Esophagus muscularis mucosa (tissue), 4 donors: ENCODE measurements at regions not wholly inside any gene's neighbourhood (a gene's known extent, or its start where the extent isn't known, plus 50 kb on each side); places are given as distances from the start of the nearest gene placed in this dataset.

ENCODE experiments used
- DNase-seq: peaks from one replicate; pipeline ENCODE4 v3.0.0-alpha.2; 2017; ENCODE audit errors: extremely low spot score
- H3K27ac ChIP-seq, 4 donors: fragments of 200-600 bp; sonication (generic); replicated peaks in 1 of 4; 1 replicate in 3 of 4; 2 replicates in 1 of 4; pipeline ENCODE4 v1.5.1; 2016 to 2019; ENCODE audit warnings: mild to moderate bottlenecking in 1 of 4
- H3K27me3 ChIP-seq, 4 donors: fragments of 200-600 bp; sonication (generic); one replicate each; pipeline versions ENCODE4 v1.5.1 to v1.6.0; 2016 to 2019
- H3K36me3 ChIP-seq, 4 donors: fragments of 200-600 bp; sonication (generic); one replicate each; pipeline ENCODE4 v1.5.1; 2016 to 2019
- H3K4me1 ChIP-seq, 4 donors: fragments of 200-600 bp; sonication (generic); one replicate each; pipeline ENCODE4 v1.5.1; 2016 to 2019
- H3K4me3 ChIP-seq, 4 donors: fragments of 200-600 bp; sonication (generic); 1 replicate in 2 of 4; 2 replicates in 2 of 4; pipeline ENCODE4 v1.5.1; 2016 to 2019; ENCODE audit warnings: mild to moderate bottlenecking in 4 of 4, moderate library complexity in 1 of 4
- H3K9me3 ChIP-seq, 4 donors: fragments of 200-600 bp; sonication (generic); 1 replicate in 3 of 4; 2 replicates in 1 of 4; pipeline ENCODE4 v1.5.1; 2016 to 2019
- CTCF ChIP-seq, 3 experiments: fragments of 200-600 bp in 2 of 3; fragments of 450-650 bp in 1 of 3; sonication (generic) in 2 of 3; IDR thresholded peaks; one replicate each; pipeline ENCODE4 v1.5.1; 2017 to 2019; ENCODE audit warnings: antibody characterized with exemption in 3 of 3, mild to moderate bottlenecking in 2 of 3, moderate library complexity in 1 of 3
- EP300 ChIP-seq: sonication (generic); formaldehyde crosslinking; IDR thresholded peaks from one replicate; pipeline ENCODE4 v1.6.1; 2017; ENCODE audit warnings: antibody characterized with exemption
- POLR2A ChIP-seq: fragments of 450-650 bp; IDR thresholded peaks from one replicate; pipeline ENCODE4 v1.6.1; 2017; ENCODE audit warnings: antibody characterized with exemption, moderate library complexity, mild to moderate bottlenecking, low read depth
- POLR2AphosphoS5 ChIP-seq, 2 donors: sonication (generic); formaldehyde crosslinking; IDR thresholded peaks; one replicate each; pipeline ENCODE4 v1.6.1; 2017; ENCODE audit warnings: antibody characterized with exemption in 2 of 2
- WGBS: methylation state at CpG from one replicate; pipeline ENCODE4 v1.1.5; 2018; 5-methylcytosine and 5-hydroxymethylcytosine counted together
- intact Hi-C: fragments of 100-400 bp; cut with DNase I; formaldehyde crosslinking; loops from one replicate; pipeline ENCODE4 v1.15.1; 2023

- Histone ChIP-seq H3K36me3 (no peaks in the 10 kb centered on the region), H3K4me1 (no peaks in the 10 kb centered on the region), H3K4me3 (no peak overlapping the region), H3K27me3 (no peaks in the 10 kb centered on the region), H3K27ac (no peak overlapping the region), H3K9me3 (no peaks in the 10 kb centered on the region)
- TF ChIP-seq POLR2AphosphoS5 (IDR thresholded peaks at IDR 0.05) (no peak), EP300 (no peak), CTCF (IDR thresholded peaks at IDR 0.05) (no peak), POLR2A (no peak)
- no peak for DNase-seq
- WGBS: 83% methylated on average over 3 of the region's 3 CpGs
- intact Hi-C loops: no loop called here
Measured at GRCh38 chr4:43223820-43224219, 331.3 kb downstream of the GRXCR1 start.

- H3K9me3 ChIP-seq: no peaks in the 10 kb centered on the region
- no peaks in the 10 kb centered on the region for H3K27me3 ChIP-seq
- no peaks in the 10 kb centered on the region for H3K4me1 ChIP-seq
- WGBS: 51% methylated on average over 2 of the region's 2 CpGs
- DNase-seq: no peak
- H3K4me3 ChIP-seq: no peak overlapping the region
- no peak overlapping the region for H3K27ac ChIP-seq
- intact Hi-C loops: no loop called here
- H3K36me3 ChIP-seq: no peaks in the 10 kb centered on the region
- TF ChIP-seq EP300 (no peak), CTCF (IDR thresholded peaks at IDR 0.05) (no peak), POLR2A (no peak), POLR2AphosphoS5 (IDR thresholded peaks at IDR 0.05) (no peak)
Measured at GRCh38 chr4:43224559-43224958, 332.0 kb downstream of the GRXCR1 start.

GRCh38 chr4:43233321-43233720 lies 340.8 kb downstream of the GRXCR1 start:
- no peak for TF ChIP-seq POLR2A
- no peak for TF ChIP-seq POLR2AphosphoS5 (IDR thresholded peaks at IDR 0.05)
- no peaks in the 10 kb centered on the region for H3K4me1 ChIP-seq
- intact Hi-C loops: no loop called here
- WGBS: 91% methylated on average over 3 of the region's 3 CpGs
- no peaks in the 10 kb centered on the region for H3K36me3 ChIP-seq
- no peaks in the 10 kb centered on the region for H3K9me3 ChIP-seq
- no peak overlapping the region for H3K4me3 ChIP-seq
- DNase-seq: no peak
- H3K27ac ChIP-seq: no peak overlapping the region
- no peaks in the 10 kb centered on the region for H3K27me3 ChIP-seq

GRCh38 chr4:43234626-43235415 lies 342.3 kb downstream of the GRXCR1 start:
- TF ChIP-seq EP300 (no peak), POLR2AphosphoS5 (IDR thresholded peaks at IDR 0.05) (no peak), POLR2A (no peak), CTCF (IDR thresholded peaks at IDR 0.05) (no peak)
- no peaks in the 10 kb centered on the region for H3K4me1 ChIP-seq
- intact Hi-C loops: no loop called here
- H3K9me3 ChIP-seq: no peaks in the 10 kb centered on the region
- DNase-seq: no peak
- no peak overlapping the region for H3K27ac ChIP-seq
- WGBS: 73% methylated on average over 5 of the region's 5 CpGs
- H3K36me3 ChIP-seq: no peaks in the 10 kb centered on the region
- no peaks in the 10 kb centered on the region for H3K27me3 ChIP-seq
- no peak overlapping the region for H3K4me3 ChIP-seq

- intact Hi-C loops: no loop called here
- Histone ChIP-seq H3K27ac (no peak overlapping the region), H3K4me3 (no peak overlapping the region), H3K9me3 (no peaks in the 10 kb centered on the region), H3K36me3 (no peaks in the 10 kb centered on the region), H3K27me3 (no peaks in the 10 kb centered on the region), H3K4me1 (no peaks in the 10 kb centered on the region)
- WGBS: 60% methylated on average over 1 of the region's 1 CpG
- no peak for DNase-seq
- TF ChIP-seq POLR2AphosphoS5 (IDR thresholded peaks at IDR 0.05): no peak
- no peak for TF ChIP-seq CTCF (IDR thresholded peaks at IDR 0.05)
- TF ChIP-seq POLR2A: no peak
- TF ChIP-seq EP300: no peak
Measured at GRCh38 chr4:43238008-43238407, 345.5 kb downstream of the GRXCR1 start.
